AG04449 (cell line): ENCODE measurements at regions not wholly inside any gene's neighbourhood (a gene's known extent, or its start where the extent isn't known, plus 50 kb on each side); places are given as distances from the start of the nearest gene placed in this dataset.
A peak's percentile ranks its signal among the peaks of the same experiment; 100 is the strongest.

Experiments
- CTCF ChIA-PET: fragments of 350-600 bp; formaldehyde crosslinking; extraction: SDS; loops from one replicate; lab custom pipeline; 2021; ENCODE audit warnings: antibody characterized with exemption; lab: Yijun Ruan, JAX
- POLR2A ChIA-PET: fragments of 400-600, 350-600 bp; formaldehyde crosslinking; extraction: SDS; loops from one replicate; lab custom pipeline; 2020; ENCODE audit warnings: antibody characterized with exemption, inconsistent platforms; lab: Yijun Ruan, JAX
- DNase-seq: peaks from one replicate; pipeline ENCODE4 v3.0.0-alpha.2; 2010; ENCODE audit warnings: low read depth, low spot score
- H3K4me3 ChIP-seq: 2 replicates; pipeline ENCODE4 v1.5.1; 2011; ENCODE audit warnings: low read depth, mild to moderate bottlenecking, control low read depth, low read length
- TF ChIP-seq, protein P1 (sequence below): IDR thresholded peaks from one replicate; pipeline ENCODE4 v1.5.1; 2011; ENCODE audit warnings: mild to moderate bottlenecking, moderate library complexity, low read length, control low read depth, inconsistent platforms; ENCODE audit not compliant: insufficient read depth; ENCODE audit errors: missing control alignments

DNA sequence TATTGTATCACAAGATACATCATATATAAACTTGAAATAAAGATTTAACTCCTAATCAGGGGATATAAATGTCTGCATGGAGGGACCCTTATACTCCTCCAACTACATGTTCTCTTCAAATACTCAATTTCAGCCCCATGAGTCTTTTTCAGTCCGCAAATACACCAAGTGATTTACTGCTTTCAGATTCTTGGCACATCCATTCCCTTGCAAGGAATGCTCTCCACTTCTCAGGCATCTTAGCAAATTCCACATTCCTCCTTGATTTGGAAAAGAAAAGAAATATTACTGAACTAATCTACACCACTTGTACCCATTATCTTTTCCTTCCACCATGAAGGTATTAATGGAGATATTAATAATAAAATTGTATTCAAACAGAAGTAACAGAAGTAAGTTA lies 999.4 kb upstream of the GJE1 start:
- CTCF ChIA-PET, result no interaction called here
- DNase-seq, result peak; percentile 12
- TF ChIP-seq, protein P1, sequence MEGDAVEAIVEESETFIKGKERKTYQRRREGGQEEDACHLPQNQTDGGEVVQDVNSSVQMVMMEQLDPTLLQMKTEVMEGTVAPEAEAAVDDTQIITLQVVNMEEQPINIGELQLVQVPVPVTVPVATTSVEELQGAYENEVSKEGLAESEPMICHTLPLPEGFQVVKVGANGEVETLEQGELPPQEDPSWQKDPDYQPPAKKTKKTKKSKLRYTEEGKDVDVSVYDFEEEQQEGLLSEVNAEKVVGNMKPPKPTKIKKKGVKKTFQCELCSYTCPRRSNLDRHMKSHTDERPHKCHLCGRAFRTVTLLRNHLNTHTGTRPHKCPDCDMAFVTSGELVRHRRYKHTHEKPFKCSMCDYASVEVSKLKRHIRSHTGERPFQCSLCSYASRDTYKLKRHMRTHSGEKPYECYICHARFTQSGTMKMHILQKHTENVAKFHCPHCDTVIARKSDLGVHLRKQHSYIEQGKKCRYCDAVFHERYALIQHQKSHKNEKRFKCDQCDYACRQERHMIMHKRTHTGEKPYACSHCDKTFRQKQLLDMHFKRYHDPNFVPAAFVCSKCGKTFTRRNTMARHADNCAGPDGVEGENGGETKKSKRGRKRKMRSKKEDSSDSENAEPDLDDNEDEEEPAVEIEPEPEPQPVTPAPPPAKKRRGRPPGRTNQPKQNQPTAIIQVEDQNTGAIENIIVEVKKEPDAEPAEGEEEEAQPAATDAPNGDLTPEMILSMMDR, result no peak
- POLR2A ChIA-PET, result no interaction called here
- no peak overlapping the region for H3K4me3 ChIP-seq

DNA sequence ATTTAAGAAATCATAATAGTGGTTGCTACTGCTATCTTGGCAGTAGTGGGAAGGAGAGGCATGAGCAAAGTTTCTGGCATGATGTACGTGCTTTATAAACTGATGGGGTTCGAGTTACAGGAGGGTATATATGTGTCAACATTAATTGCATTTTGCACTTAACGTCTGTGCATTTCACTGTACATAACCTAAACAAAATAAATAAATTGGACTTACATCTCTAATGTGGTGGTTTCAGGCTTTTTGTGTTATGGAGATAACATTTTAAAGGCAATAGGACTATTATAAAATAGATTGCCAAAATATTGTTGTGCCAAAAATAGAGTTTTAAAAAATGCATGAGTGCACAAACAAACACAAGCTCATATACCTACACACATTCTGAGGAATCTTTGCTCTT lies 1001.1 kb upstream of the GJE1 start:
- CTCF ChIA-PET, result no interaction called here
- DNase-seq, result no peak
- H3K4me3 ChIP-seq, result no peak overlapping the region
- TF ChIP-seq, protein P1, result no peak
- POLR2A ChIA-PET, result no interaction called here

DNA sequence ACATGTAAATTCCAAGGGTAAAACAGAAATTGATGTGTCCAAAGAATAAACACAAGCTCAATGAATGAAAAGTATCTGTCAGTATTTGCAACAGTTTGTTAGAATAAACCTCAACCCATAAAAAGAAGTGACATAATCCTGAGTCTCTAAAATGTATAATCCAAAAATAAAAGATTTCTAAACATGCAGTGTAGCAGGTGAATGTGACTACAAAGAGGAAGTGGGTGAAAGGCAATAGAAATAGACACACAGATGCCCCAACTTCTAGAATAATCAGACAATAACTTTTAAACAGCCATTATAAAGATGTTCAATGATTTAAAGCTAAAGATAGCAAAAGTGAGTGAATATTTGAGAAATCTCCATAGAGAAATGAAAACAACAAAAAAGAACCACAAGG lies 1009.2 kb upstream of the GJE1 start:
- H3K4me3 ChIP-seq, result no peak overlapping the region
- ChIA-PET POLR2A (no interaction called here), CTCF (no interaction called here)
- DNase-seq, result no peak
- TF ChIP-seq, protein P1, result no peak

DNA sequence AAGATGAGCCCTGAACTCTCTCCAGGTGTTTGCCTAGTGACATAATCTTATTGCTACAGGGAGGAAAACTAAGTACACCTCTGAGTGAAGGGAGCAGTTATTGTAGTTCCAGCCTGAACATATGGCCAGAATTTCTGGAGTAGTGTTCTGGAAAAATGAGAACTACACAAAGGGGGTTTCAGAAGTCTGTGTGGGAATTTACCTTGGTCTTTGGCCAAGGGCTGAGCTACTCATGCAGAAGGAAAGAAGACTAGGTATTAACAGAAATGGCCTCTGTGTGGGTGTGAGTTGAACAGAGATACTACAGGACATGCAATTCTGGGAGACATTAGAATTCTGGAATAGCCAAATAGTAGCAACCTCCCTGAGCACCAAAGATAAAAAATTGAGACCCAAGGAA lies 1009.7 kb upstream of the GJE1 start:
- ChIA-PET CTCF (no interaction called here), POLR2A (no interaction called here)
- no peak for DNase-seq
- no peak overlapping the region for H3K4me3 ChIP-seq
- TF ChIP-seq, protein P1, result no peak

DNA sequence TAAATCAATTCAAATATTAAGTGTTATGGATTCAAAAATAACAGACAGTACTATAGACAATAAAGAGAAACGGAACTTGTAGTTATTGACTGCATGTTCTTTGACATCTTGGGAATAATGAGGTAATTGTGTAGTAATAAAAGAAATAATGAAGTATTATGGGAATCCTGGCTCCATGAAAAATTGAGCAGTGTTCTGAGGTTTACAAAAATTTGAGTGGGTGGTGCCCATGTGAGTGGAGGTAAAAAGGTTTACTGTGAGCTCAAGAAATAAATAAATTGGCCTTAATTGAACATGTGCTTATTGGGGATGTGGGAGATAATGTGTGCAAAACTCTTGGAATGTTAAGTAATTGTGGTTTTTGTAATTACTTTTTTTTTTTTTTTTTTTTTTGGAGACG lies 1013.7 kb upstream of the GJE1 start:
- ChIA-PET CTCF (no interaction called here), POLR2A (no interaction called here)
- no peak for DNase-seq
- TF ChIP-seq, protein P1, result no peak
- H3K4me3 ChIP-seq, result no peak overlapping the region

DNA sequence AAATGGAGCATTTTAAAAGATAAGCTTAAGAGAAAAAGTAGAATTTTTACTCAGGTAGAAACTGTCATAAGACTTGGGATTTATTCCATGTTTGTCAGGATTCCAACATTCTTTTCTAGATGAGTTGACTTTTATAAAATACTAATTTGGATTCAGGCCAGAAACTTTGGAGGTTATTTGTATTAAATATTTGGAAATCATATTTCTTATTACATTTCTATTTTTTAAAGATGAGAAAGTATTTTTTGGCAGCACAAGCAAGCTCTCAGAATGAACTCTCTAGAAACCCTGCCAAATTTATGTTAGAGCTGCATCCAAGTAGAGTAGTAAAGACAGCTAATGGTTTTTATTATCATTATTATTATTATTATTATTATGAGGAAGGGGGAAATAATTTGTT lies 1014.9 kb upstream of the GJE1 start:
- H3K4me3 ChIP-seq, result no peak overlapping the region
- DNase-seq, result no peak
- POLR2A ChIA-PET, result no interaction called here
- TF ChIP-seq, protein P1, result no peak
- CTCF ChIA-PET, result interaction anchor here (1.4 kb wide), 1 partner anchor 445 kb away, joined by 3 read pairs; no protein-coding TSS in a partner anchor

DNA sequence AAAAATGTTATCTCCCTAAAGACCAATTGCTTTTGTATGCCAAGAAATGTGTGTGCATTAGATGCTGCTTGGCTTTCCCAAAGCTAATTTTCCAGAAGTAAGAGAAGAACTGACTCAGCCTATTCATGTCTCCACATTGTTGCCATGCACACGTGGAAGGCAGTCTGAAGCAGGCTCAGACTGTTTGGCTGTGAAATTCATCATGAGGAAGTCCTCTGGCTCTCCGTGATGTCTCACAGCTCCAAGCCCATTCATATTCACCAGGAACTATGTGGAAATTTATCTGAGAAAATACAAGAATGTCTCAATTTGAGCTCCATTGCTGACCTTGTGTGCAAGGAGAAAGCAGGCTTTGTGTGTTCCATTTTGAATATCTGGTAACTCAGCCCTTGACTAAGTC lies 1022.2 kb upstream of the GJE1 start:
- no peak overlapping the region for H3K4me3 ChIP-seq
- peak; percentile 21 for DNase-seq
- TF ChIP-seq, protein P1, result no peak
- ChIA-PET CTCF (no interaction called here), POLR2A (interaction anchor here (0.6 kb wide), 1 partner anchor 956 kb away, joined by 4 read pairs; no protein-coding TSS in a partner anchor)
